ENCODE measurements at regions not wholly inside any gene's neighbourhood (a gene's known extent, or its start where the extent isn't known, plus 50 kb on each side); places are given as distances from the start of the nearest gene placed in this dataset.
A peak's percentile ranks its signal among the peaks of the same experiment; 100 is the strongest.

GRCh38 chr12:24709216-24709615 lies 239.7 kb downstream of the BCAT1 start:
- Histone ChIP-seq H3K27ac (no peak overlapping the region), H3K36me3 (no peaks in the 10 kb centered on the region), H3K27me3 (no peaks in the 10 kb centered on the region), H3K4me1 (no peaks in the 10 kb centered on the region), H3K9me3 (no peaks in the 10 kb centered on the region), H3K4me3 (no peak overlapping the region)
- 72 to 84% methylated on average over 2 of the region's 2 CpGs for WGBS, 2 donors
- FAIRE-seq (no peak), DNase-seq (no peak), ATAC-seq (no peak)
- no peak for TF ChIP-seq CTCF (IDR thresholded peaks at IDR 0.05)
- intact Hi-C loops (cut with DNase I): no loop called here

GRCh38 chr12:24708718-24709117 lies 240.2 kb downstream of the BCAT1 start:
- Histone ChIP-seq H3K9me3 (no peaks in the 10 kb centered on the region), H3K27ac (no peak overlapping the region), H3K4me3 (no peak overlapping the region), H3K27me3 (no peaks in the 10 kb centered on the region), H3K4me1 (no peaks in the 10 kb centered on the region), H3K36me3 (no peaks in the 10 kb centered on the region)
- intact Hi-C loops (cut with DNase I): no loop called here
- ATAC-seq: no peak
- no peak for DNase-seq
- no peak for TF ChIP-seq CTCF (IDR thresholded peaks at IDR 0.05)
- WGBS, 2 donors: 51 to 52% methylated on average over 2 of the region's 2 CpGs
- no peak for FAIRE-seq

GRCh38 chr12:24708043-24708442 lies 240.9 kb downstream of the BCAT1 start:
- 27 to 43% methylated on average over 1 of the region's 1 CpG for WGBS, 2 donors

GRCh38 chr12:24707334-24707733 lies 241.6 kb downstream of the BCAT1 start:
- WGBS, 2 donors: 68 to 74% methylated on average over 1 of the region's 1 CpG
- H3K4me3 ChIP-seq: no peak overlapping the region
- H3K27me3 ChIP-seq: no peaks in the 10 kb centered on the region
- H3K36me3 ChIP-seq: no peaks in the 10 kb centered on the region
- no peak for TF ChIP-seq CTCF (IDR thresholded peaks at IDR 0.05)
- no peaks in the 10 kb centered on the region for H3K9me3 ChIP-seq
- DNase-seq: no peak
- no peak for FAIRE-seq
- no peak overlapping the region for H3K27ac ChIP-seq
- no peaks in the 10 kb centered on the region for H3K4me1 ChIP-seq
- no peak for ATAC-seq
- intact Hi-C loops (cut with DNase I): no loop called here

More at GRCh38 chr12:24708043-24708442, 240.9 kb downstream of the BCAT1 start:
- DNase-seq (no peak), FAIRE-seq (no peak), ATAC-seq (no peak)
- H3K9me3 ChIP-seq: no peaks in the 10 kb centered on the region
- no peaks in the 10 kb centered on the region for H3K4me1 ChIP-seq
- no peak for TF ChIP-seq CTCF (IDR thresholded peaks at IDR 0.05)
- intact Hi-C loops (cut with DNase I): no loop called here
- H3K27me3 ChIP-seq: no peaks in the 10 kb centered on the region
- no peaks in the 10 kb centered on the region for H3K36me3 ChIP-seq
- no peak overlapping the region for H3K4me3 ChIP-seq
- no peak overlapping the region for H3K27ac ChIP-seq

- Histone ChIP-seq H3K4me3 (no peak overlapping the region), H3K4me1 (no peaks in the 10 kb centered on the region), H3K9me3 (no peaks in the 10 kb centered on the region), H3K27me3 (no peaks in the 10 kb centered on the region), H3K27ac (no peak overlapping the region), H3K36me3 (no peaks in the 10 kb centered on the region)
- intact Hi-C loops (cut with DNase I): no loop called here
- no peak for TF ChIP-seq CTCF (IDR thresholded peaks at IDR 0.05)
- DNase-seq (no peak), ATAC-seq (peak in 1 of 4 donors; percentile 46), FAIRE-seq (no peak)
- WGBS, 2 donors: 51 to 63% methylated on average over 4 of the region's 4 CpGs
Measured at GRCh38 chr12:24705741-24706358, 243.1 kb downstream of the BCAT1 start.

Data from pancreas (tissue), 10 donors.